HG03558 (cell line): ENCODE measurements at regions not wholly inside any gene's neighbourhood (a gene's known extent, or its start where the extent isn't known, plus 50 kb on each side); places are given as distances from the start of the nearest gene placed in this dataset.
A peak's percentile ranks its signal among the peaks of the same experiment; 100 is the strongest.

ENCODE experiments used
- ATAC-seq: cut with Tn5 transposase; IDR thresholded peaks from one replicate; pipeline ENCODE4 v1.9.1; 2021; ENCODE audit warnings: moderate number of reproducible peaks; ENCODE audit not compliant: unreplicated experiment; ENCODE audit errors: extremely low read depth

DNA sequence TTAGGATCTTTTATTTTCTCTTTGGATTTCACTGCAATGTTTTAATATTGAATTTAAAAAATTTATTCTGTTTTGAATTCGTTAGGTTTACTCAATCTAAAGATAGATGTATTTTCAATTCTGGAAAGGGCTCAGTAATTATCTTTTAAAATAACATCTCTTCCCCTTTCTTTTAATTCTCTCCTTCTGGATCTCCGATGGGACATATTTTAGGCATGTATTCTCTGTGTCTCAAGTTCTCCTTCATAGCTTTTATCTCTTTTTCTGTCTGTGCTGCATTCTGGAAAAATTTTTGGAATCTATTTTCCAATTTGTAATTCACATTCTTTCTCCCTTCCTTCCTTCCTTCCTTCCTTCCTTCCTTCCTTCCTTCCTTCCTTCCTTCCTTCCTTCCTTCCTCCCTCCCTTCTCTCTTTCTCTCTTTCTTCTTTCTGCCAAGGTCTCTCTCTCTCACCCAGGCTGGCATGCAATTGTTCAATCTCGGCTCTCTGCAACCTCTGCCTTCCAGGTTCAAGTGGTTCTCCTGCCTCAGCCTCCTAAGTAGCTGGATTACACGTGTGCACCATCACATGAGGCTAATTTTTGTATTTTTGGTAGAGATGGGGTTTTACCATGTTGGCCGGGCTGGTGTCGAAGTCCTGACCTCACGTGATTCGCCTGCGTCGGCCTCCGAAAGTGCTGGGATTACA, 98.5 kb upstream of the CTTNBP2 start:
- ATAC-seq: no peak

DNA sequence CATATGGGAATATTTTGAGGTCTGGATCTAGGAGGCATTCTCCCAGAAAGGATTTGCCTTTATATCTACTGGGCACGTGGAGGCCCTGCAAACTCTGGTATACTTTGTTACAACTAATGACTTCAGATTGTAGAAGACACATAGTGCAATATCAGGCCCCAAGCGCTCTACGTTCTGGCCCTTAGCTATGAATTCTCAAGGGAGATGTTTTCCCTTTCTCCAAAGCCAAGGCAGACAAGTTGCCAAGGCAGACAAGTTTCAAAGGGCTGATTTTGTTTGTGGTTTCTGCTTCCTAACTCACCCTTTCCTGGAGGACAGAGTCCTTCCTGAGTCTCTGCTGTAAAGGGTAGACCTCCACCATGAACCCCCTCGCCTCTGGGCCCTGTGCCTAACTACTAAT, 99.4 kb upstream of the CTTNBP2 start:
- ATAC-seq: no peak

DNA sequence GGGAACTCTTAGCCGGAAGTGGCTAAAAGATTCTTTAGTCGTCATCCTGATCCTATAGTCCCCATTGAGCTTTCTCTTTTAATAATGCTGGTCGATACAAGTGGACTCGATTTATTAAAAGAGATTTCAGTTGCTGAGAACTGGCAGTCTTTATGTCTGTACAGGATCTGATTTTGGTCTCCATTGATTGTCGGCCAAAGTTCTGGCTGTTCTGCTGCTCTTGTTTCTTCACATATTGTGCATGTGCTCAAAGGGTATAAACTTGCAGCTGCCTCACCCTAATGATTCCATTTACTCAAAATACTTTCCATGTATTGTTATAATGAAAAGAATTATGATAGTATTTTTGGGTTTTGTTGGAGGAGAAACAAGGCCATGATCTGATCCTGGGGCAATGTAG, 100.7 kb upstream of the CTTNBP2 start:
- ATAC-seq: no peak

DNA sequence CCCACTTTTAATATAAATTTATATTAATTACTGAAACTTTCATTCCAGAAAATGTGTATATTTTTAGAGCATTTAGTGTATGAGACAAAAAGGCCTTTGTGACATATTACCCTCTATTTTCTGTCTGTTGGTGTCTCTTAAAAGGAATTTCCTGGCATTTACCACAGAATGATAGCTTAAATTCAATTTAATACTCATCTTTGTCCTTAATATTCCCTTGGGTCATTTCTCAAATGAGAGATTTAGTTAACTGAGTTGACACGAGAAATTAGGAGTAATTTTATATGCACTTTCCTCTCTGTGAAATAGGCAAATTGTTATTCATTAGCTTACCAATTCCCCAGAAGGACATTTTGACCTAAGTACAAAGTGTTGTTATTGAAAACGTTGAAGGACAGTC, 101.7 kb upstream of the CTTNBP2 start:
- no peak for ATAC-seq

DNA sequence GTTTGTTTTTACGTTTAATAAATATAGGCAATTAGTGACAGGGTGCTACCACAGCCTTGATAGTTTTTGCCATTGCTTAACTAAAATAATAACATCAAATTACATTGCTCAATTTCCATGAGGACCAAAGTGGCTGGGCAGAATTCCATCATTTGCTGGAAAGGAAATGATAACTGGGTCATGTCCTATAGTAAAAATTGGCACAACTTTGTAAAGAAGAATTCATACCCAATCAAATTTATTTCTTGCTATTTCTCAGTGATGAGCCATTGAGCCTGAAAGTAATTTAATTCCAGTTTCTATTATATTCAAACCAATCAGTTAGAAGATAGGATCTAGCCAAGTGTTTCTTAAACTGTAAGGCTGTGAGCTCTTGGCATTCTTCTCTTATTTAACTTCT, 102.2 kb upstream of the CTTNBP2 start:
- no peak for ATAC-seq

DNA sequence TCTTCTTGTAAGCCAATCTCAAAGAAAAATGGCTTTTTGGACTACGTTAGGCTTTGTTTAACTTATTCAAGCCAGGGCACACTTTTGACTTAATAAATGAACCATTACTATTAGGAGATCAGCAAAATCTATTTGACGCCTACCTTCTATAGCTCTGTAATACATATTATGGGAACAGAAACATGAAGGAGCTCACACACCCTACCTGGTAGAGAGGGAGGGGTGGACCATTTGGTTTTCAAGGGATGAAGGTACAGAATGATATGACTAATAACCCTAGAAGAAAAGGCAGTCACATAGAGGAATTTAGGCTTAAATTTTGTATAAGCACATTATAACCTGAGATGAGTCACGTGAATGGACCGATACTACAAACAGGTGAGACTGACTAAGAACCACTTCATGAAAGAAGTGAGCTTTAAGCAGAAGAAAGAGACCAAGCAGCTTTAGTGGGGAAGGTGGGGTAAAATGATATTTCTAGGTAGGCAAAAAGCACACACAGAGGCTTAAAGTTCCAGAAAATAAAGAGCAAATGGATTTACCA, 106.8 kb upstream of the CTTNBP2 start:
- ATAC-seq: no peak

DNA sequence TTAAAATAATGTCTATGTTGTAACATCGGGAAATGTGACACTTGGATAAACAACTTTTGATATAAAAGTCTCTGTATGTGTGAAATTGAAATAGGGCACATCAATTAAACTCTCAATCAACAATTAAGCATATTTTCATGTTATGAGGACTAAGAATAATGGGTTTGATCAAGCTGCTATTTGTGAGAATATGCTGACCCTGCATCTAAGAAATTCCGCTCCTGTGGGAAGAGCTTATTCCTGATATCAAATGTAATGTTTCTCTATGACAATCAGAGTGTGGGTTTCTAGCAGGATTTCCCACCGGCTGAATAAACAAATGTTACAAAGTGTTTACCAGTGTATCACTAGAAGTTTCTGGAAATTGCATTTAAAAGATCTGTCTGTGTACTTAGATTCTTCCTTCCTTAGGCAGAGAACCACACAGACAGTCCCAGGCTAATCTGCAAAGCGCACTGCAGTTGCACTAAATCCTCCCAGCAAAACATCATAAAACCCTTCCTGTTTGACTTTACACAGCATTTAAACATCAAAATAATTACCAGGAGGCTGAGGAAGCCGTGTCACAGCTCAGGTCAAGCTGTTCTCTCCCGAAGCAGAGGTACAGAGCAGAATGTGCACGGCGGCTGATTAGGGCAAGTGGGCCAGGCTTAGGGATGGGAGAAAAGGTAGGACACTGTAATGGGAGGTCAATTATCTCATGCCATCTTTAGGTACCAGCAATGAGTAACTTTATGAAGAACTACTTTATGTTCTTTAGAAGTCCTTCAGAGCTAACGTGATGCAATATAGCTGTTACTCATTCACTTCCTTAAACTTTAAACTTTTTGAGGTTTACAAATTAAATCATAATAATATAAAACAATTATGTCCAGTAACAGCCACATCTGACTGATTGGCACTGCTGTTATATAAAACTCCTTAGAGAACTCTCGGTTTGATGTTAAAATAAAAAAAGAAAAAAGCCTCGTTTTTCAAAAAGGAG, 109.1 kb upstream of the CTTNBP2 start:
- no peak for ATAC-seq

DNA sequence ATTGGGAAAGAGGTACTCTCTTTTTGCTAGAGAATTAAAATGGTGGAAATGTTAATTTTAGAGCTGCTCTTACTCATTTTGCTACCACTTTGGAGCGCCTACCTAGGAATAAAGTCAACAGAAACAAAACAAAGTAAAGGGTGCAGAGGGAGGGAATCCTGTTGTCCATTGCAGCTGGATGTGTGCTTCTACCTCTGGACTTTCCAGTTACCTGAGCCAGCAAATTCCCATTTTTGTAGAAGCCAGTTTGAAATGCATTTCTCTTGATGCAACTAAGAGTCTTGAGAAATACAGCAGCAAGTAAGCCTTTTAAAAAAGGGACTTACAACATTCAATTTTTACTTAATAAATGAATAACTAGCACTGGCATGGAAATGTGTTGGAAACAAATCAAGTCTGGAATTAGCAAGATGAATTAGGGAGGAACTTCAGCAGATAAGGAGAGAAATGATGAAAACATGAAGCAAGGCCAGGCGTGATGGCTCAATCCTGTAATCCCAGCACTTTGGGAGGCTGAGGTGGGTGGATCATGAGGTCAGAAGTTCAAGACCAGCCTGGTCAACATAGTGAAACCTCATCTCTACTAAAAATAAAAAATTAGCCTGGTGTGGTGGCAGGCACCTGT, 113.5 kb upstream of the CTTNBP2 start:
- ATAC-seq: no peak

DNA sequence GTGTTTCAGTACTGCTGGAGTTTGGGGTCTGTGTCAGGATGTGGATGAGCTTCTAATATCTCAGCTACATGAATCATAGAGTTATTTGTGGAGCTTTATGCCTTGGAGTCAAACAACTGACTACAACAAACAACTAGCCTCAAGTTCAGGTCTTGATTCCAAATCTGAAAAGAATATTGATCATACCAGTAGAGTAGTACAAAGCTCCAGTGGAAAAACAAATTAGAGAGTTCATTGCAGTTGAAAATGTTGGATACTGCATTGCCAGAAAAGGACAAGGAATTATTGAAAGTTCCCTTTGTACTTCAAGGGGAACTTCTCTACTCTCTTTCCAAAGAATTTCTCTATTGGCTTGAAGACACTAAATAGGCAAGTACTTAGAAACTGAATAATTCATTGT, 117.6 kb upstream of the CTTNBP2 start:
- ATAC-seq: no peak

DNA sequence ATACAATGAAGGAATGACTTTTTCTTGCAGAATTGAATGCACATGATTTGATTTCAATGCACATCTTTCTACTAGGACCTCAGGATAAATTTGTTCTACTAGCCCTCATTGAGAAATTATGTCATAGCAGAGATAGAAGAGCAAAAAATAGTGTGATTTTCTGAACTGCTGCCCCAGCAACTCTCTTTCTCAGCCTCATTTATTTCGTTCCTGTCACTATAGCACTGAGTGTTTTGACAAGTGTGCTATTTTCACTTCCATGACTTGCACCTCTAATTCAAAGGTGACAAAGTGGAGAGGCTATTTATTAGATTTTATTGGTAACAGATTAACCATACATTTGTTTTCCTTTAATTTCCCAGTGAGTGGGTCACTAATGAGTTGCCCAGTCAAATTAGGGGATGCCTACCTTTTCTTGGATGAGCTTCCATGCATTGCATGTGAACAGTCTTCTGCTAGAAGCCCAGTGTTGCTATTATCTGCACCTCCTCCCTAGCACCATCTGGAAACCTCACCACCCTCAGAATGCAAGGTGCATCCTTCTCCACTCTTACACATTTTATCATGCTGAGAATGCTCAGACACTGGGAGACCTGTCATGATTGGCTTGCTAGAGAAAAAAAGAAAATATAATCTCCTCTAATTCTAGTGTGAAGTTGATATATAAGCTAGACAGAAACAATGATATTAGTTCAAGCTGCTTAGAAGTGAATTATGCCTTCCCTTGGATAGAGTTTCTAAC, 119.6 kb upstream of the CTTNBP2 start:
- no peak for ATAC-seq

DNA sequence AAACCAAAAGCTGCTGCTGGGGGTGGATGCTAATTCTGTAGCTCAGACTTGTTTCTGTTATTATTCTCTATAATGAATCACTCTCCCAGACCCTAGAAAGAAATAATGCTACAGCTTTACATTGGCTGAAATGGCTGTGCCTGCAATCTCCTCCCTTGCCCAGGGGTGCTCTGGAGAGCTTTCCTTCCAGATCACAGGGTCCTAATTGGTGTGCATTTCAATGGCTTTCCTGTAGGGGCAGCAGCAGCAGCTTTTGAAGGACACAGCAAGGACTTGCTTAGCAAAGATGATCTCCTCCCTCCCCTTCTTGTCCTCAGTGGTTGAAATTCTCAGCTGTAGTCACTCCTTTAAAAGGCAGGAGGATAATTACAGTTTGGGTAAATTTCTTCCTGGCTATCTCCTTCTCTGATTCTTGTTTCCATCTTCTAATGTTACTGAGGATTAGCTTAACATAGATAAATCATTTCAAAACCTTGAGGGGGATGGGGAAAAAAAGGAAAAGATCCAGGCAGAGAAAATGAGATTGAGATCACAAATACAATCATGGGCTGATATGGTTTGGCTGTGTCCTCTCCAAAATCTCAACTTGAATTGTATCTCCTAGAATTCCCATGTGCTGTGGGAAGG, 120.2 kb upstream of the CTTNBP2 start:
- ATAC-seq: peak; percentile 94

DNA sequence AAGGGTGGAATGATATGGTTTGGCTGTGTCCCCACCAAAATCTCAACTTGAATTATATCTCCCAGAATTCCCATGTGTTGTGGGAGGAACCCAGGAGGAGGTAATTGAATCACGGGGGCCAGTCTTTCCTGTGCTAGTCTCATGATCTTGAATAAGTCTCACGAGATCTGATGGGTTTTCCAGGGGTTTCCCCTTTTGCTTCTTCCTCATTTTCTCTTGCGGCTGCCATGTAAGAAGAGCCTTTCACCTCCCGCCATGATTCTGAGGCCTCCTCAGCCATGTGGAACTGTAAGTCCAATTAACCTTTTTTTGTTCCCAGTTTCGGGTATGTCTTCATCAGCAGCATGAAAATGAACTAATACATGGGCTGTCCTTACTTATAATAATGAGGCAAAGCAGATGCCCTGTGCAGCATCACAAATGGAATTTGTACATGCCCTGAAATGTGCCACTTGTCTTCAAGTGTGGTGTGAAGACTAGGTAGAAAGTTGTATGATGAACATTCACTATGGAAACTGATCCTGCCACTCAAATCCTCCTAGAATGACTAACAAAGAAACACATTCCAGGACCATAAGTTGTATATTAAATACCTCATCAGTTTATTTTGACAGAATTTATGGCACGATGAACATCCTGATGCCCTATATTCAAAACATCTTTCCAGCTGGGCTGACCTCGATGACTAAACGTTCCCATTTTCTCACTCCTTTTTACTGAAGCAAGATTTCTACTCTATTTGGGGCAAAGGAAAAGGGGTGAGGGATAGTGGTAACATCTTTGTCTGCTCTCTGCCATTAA, 122.8 kb upstream of the CTTNBP2 start:
- no peak for ATAC-seq

DNA sequence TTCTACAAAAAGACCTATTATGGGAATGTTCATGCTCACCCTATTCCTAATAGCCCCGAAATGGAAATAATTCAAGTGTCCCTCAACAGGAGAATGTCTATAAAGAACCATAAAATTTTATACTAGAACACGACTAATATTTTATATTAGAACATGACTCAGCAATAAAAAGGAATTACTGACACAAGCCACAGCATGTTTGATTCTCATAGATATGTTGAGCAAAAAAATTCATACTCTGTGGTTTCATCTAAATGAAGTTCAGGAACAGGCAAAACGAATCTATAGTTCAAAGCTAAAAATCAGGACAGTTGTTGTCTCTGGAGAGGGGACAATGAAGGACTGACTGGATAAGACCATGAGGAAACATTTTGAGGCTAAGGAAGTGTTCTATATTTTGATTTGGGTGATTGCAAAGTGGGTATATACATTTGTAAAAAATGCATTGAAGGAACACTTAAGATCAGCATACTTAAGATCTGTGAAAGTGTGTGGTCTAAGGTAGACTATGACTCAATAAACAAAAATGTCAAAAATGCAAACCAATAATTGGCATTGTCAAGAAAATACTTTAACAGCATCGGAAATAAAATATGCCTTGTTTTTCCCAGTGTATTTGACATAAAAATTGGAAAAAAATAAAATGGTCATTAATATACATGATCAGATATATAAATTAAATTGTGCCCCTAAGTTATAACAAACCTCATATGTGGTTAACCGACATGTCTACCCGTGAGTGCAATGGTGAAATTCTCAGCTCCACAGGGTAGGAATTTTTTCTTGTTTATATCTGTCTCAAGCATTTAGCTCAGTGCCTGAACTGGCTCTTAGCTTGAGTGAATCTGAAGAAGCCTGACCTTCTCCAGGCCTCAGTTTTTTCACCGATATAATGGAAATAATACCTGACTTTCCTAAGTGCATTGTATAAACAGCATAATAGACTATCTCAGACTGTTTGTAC, 124.9 kb upstream of the CTTNBP2 start:
- no peak for ATAC-seq

DNA sequence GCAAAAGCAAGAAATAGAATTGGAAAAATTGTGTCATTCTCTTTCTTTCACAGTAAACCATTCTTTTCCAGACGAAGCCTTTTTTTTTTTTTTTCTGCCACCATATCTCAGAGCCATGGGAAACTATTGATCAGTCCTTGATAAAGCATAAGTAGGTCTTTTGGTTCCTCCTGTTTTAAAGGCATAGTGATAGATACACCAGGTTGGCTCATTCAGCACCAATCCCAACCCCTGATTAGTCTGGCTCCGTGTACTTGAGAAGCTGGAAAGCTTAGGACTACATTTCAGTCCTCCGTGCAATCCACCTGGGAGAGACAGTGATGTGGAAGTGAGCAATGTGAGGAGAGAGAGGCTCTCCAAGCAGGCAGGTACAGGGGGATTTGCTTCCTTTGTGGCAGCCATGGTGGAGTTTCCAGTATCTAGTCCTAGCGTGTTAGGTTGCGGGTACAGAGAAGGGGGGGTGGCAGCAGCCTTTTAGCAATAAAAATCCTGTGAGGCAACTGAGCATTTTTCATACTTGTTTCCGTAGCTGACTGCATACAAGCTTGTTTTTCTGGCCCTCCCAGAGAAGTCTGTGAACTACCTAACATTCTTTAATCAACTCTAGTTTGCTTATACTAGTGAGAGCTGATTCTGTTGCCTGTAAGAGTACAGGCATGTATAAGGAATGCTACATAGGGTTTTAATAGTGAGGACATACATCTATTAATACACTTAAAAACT, 127.4 kb upstream of the CTTNBP2 start:
- ATAC-seq: no peak

DNA sequence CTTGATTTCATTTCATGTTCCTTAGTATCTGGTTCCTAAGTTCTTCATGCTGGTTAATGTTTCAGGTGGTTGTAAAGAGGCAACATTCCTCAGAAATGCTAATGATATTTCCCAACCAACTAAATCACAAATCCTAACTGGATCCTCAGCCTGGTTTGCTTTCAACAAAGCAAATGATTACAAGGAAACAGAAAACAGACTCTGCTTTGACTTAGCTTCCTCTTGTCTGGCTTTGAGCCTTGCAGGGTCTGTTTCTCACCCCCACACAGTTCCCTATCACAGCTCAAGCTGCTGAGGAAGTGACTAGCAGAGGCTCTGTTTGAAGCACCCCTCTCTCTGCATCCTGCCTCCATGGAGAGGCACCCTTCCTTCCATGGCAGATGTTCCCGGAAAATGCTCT, 130.2 kb upstream of the CTTNBP2 start:
- ATAC-seq: no peak

DNA sequence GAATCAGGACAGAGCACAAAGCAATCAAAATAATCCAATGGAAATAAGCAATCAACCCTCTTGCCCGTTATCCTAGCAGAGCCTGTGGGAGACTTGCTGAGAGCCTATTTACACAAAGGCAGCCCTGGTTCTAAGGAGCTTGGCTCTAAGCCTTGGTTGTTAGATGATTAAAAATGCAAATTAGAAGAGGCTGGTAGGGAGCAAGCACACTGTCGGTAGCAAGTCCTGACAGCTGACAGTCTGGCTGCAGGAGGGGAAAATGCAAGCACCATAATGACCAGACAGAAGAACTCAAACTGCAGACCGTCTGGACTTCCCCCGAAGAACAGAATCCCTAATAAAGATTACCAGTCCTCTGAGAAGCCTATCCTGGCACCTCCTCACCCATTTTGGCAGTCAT, 131.8 kb upstream of the CTTNBP2 start:
- ATAC-seq: no peak

DNA sequence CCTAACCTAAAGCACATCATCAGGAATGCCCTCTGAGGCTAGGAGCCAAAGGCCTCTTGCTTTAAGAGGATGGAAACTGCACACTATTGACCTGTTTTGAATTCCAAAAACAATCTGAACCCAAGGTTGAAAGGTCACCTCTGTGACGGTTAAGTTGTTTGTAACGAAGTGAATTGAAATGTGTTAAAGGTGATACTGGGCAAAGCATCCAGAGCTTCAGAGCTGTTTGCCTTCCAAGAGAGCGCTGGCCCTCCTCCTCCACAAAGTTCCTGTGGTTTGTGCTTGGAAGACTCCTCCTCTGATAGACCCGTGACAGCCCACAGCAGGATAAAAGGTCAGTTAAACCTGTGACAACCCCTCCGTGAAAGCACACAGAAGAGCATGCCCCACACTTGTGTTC, 133.7 kb upstream of the CTTNBP2 start:
- ATAC-seq: no peak
